H1 (cell line): ENCODE measurements at regions not wholly inside any gene's neighbourhood (a gene's known extent, or its start where the extent isn't known, plus 50 kb on each side); places are given as distances from the start of the nearest gene placed in this dataset.

Source experiments
- CTCF ChIA-PET: fragments of 300-600 bp; sonication (Branson Sonifier 250); formaldehyde crosslinking; loops from one replicate; lab custom pipeline; 2021; ENCODE audit not compliant: partially characterized antibody; lab: Charles Lee
- POLR2A ChIA-PET: fragments of 300-600 bp; sonication (Branson Sonifier 250); formaldehyde crosslinking; loops from one replicate; lab custom pipeline; 2021; ENCODE audit warnings: inconsistent platforms; ENCODE audit not compliant: partially characterized antibody; lab: Charles Lee
- DNase-seq, 2 experiments: peaks; one replicate each; pipeline versions ENCODE4 v3.0.0 to v3.0.0-alpha.2; 2010 to 2022; ENCODE audit warnings: low spot score in 2 of 2, low read depth in 1 of 2, mixed read lengths in 1 of 2
- FAIRE-seq: peaks from 2 replicates; lab custom pipeline; 2011; peaks lifted over from hg19 to GRCh38; lab: Jason Lieb, UNC
- H2AFZ ChIP-seq: 2 replicates; pipeline ENCODE4 v1.8.1; 2012; ENCODE audit warnings: low read length, inconsistent platforms
- H2AK5ac ChIP-seq: 2 replicates; pipeline ENCODE4 v1.6.1; 2013; ENCODE audit warnings: low read depth, low read length
- H2BK120ac ChIP-seq: replicated peaks from 2 replicates; pipeline ENCODE3; 2013; ENCODE audit warnings: low read depth, low read length, inconsistent platforms
- H2BK12ac ChIP-seq: 2 replicates; pipeline ENCODE4 v1.6.1; 2013; ENCODE audit warnings: low read depth, low read length
- H2BK15ac ChIP-seq: 2 replicates; pipeline ENCODE4 v1.6.1; 2013; ENCODE audit warnings: low read length
- H2BK20ac ChIP-seq: 2 replicates; pipeline ENCODE4 v1.6.1; 2013; ENCODE audit warnings: low read length
- H2BK5ac ChIP-seq: 2 replicates; pipeline ENCODE4 v1.6.1; 2013; ENCODE audit warnings: low read depth, low read length
- H3K14ac ChIP-seq: 2 replicates; pipeline ENCODE4 v1.6.1; 2013; ENCODE audit warnings: inconsistent platforms; ENCODE audit not compliant: insufficient read length
- H3K18ac ChIP-seq: 2 replicates; pipeline ENCODE4 v1.6.1; 2013; ENCODE audit warnings: low read length; ENCODE audit errors: extremely low read depth
- H3K23ac ChIP-seq: 2 replicates; pipeline ENCODE4 v1.6.1; 2013; ENCODE audit warnings: inconsistent platforms; ENCODE audit not compliant: insufficient read length
- H3K23me2 ChIP-seq: 2 replicates; pipeline ENCODE4 v1.6.1; 2013; ENCODE audit warnings: low read depth, low read length
- H3K27ac ChIP-seq: 2 replicates; pipeline ENCODE4 v1.6.1; 2011; ENCODE audit warnings: low read depth, low read length, inconsistent platforms
- H3K27me3 ChIP-seq, 4 experiments: replicated peaks in 1 of 4; 1 replicate in 1 of 4; 2 replicates in 3 of 4; pipeline versions ENCODE4 v1.6.1 to v1.8.1; 2011 to 2013; ENCODE audit warnings: low read length in 3 of 4, mild to moderate bottlenecking in 3 of 4, inconsistent platforms in 2 of 4, mixed read lengths in 2 of 4, moderate library complexity in 1 of 4; ENCODE audit not compliant: control insufficient read depth in 3 of 4, insufficient read depth in 3 of 4; ENCODE audit errors: extremely low read depth in 1 of 4
- H3K36me3 ChIP-seq, 4 experiments: 2 replicates each; pipeline versions ENCODE4 v1.6.1 to v1.8.1; 2011 to 2013; ENCODE audit warnings: mild to moderate bottlenecking in 4 of 4, low read length in 3 of 4, moderate library complexity in 2 of 4, control low read depth in 1 of 4, inconsistent platforms in 1 of 4; ENCODE audit not compliant: insufficient read depth in 4 of 4, control insufficient read depth in 2 of 4
- H3K4ac ChIP-seq: replicated peaks from 2 replicates; pipeline ENCODE3; 2013; ENCODE audit warnings: low read length, low read depth, mixed read lengths, inconsistent platforms; ENCODE audit not compliant: insufficient read length
- H3K4me1 ChIP-seq, 4 experiments: replicated peaks in 1 of 4; 1 replicate in 1 of 4; 2 replicates in 3 of 4; pipeline versions ENCODE4 v1.6.1 to v1.8.1; 2011 to 2013; ENCODE audit warnings: low read length in 3 of 4, inconsistent platforms in 2 of 4, mixed read lengths in 1 of 4; ENCODE audit not compliant: insufficient read depth in 4 of 4, control insufficient read depth in 3 of 4
- H3K4me2 ChIP-seq, 2 experiments: 2 replicates each; pipeline versions ENCODE4 v1.6.1 to v1.8.1; 2011 to 2013; ENCODE audit warnings: low read depth in 2 of 2, low read length in 2 of 2, control low read depth in 1 of 2, inconsistent platforms in 1 of 2, mild to moderate bottlenecking in 1 of 2; ENCODE audit not compliant: insufficient read depth in 1 of 2
- H3K4me3 ChIP-seq, 4 experiments: fragments of 200-600, 300-600 bp in 1 of 4; sonication (generic), shearing (Covaris generic), sonication (Bioruptor Twin) in 1 of 4; 2 replicates each; pipeline versions ENCODE4 v1.5.1 to v1.8.1; 2011 to 2016; ENCODE audit warnings: low read length in 4 of 4, low read depth in 3 of 4, control low read depth in 2 of 4, inconsistent platforms in 2 of 4, mild to moderate bottlenecking in 2 of 4, mixed read lengths in 1 of 4, moderate library complexity in 1 of 4; ENCODE audit not compliant: insufficient read depth in 2 of 4; ENCODE audit errors: extremely low read depth in 1 of 4
- H3K56ac ChIP-seq: replicated peaks from 2 replicates; pipeline ENCODE3; 2013; ENCODE audit warnings: low read depth, mild to moderate bottlenecking, mixed read lengths, low read length, inconsistent platforms; ENCODE audit not compliant: insufficient read length
- H3K79me1 ChIP-seq: 2 replicates; pipeline ENCODE4 v1.6.1; 2013; ENCODE audit warnings: low read depth, low read length, control low read depth
- H3K79me2 ChIP-seq, 2 experiments: 2 replicates each; pipeline versions ENCODE4 v1.6.1 to v1.8.1; 2012 to 2013; ENCODE audit warnings: low read length in 2 of 2, mild to moderate bottlenecking in 2 of 2, inconsistent platforms in 1 of 2; ENCODE audit not compliant: insufficient read depth in 2 of 2, control insufficient read depth in 1 of 2
- H3K9ac ChIP-seq, 4 experiments: replicated peaks in 1 of 4; 1 replicate in 1 of 4; 2 replicates in 3 of 4; pipeline versions ENCODE4 v1.6.1 to v1.8.1; 2011 to 2013; ENCODE audit warnings: low read depth in 3 of 4, low read length in 3 of 4, control low read depth in 2 of 4, mild to moderate bottlenecking in 2 of 4, moderate library complexity in 2 of 4, inconsistent platforms in 1 of 4; ENCODE audit errors: extremely low read depth in 1 of 4
- H3K9me3 ChIP-seq, 2 experiments: 2 replicates each; pipeline versions ENCODE4 v1.6.1 to v1.8.1; 2012 to 2013; ENCODE audit warnings: mild to moderate bottlenecking in 2 of 2, moderate library complexity in 2 of 2, control low read depth in 1 of 2, inconsistent platforms in 1 of 2, low read depth in 1 of 2, low read length in 1 of 2, mixed read lengths in 1 of 2; ENCODE audit not compliant: insufficient read depth in 2 of 2
- H4K20me1 ChIP-seq, 2 experiments: replicated peaks in 1 of 2; 2 replicates each; pipeline versions ENCODE3 to v1.8.1; 2011 to 2013; ENCODE audit warnings: inconsistent platforms in 2 of 2, low read length in 2 of 2, mild to moderate bottlenecking in 1 of 2; ENCODE audit not compliant: insufficient read depth in 2 of 2, control insufficient read depth in 1 of 2
- H4K5ac ChIP-seq: 2 replicates; pipeline ENCODE4 v1.6.1; 2013; ENCODE audit warnings: low read length, low read depth, mixed read lengths, inconsistent platforms; ENCODE audit not compliant: insufficient read length
- H4K8ac ChIP-seq: 2 replicates; pipeline ENCODE4 v1.8.0; 2013; ENCODE audit warnings: mild to moderate bottlenecking, moderate library complexity, low read length, inconsistent platforms; ENCODE audit not compliant: insufficient read depth; ENCODE audit errors: extremely low read depth
- H4K91ac ChIP-seq: replicated peaks from 2 replicates; pipeline ENCODE3; 2013; ENCODE audit warnings: low read length, mixed read lengths, inconsistent platforms; ENCODE audit not compliant: insufficient read length
- ASH2L ChIP-seq: fragments of 200-600, 300-600 bp; sonication (generic); IDR thresholded peaks from one replicate; pipeline ENCODE4 v1.7.1; 2017; ENCODE audit warnings: low read length
- ATF3 ChIP-seq: IDR thresholded peaks from 2 replicates; pipeline ENCODE4 v1.6.1; 2011; ENCODE audit warnings: low read depth, mild to moderate bottlenecking, low read length; ENCODE audit not compliant: insufficient read depth
- CBX8 ChIP-seq: fragments of 300-800, 300-1000 bp; sonication (generic); IDR thresholded peaks from 2 replicates; pipeline ENCODE4 v1.7.1; 2016; ENCODE audit warnings: low read depth, low read length, borderline replicate concordance
- CTBP2 ChIP-seq: IDR thresholded peaks from 2 replicates; pipeline ENCODE4 v1.7.0; 2011; ENCODE audit warnings: borderline replicate concordance, mild to moderate bottlenecking, moderate library complexity, mixed read lengths, low read length; ENCODE audit not compliant: insufficient read depth, insufficient read length
- NRF1 ChIP-seq: IDR thresholded peaks from 2 replicates; pipeline ENCODE4 v1.6.1; 2011; ENCODE audit warnings: mild to moderate bottlenecking, low read depth, low read length, improper control_type of control experiment
- POLR2AphosphoS5 ChIP-seq: IDR thresholded peaks from 2 replicates; pipeline ENCODE4 v1.6.1; 2011; ENCODE audit warnings: low read depth, low read length
- SIN3A ChIP-seq, 2 experiments: IDR thresholded peaks in 1 of 2; conservative IDR thresholded peaks in 1 of 2; 2 replicates each; pipeline ENCODE4 v1.6.1; 2011 to 2012; ENCODE audit warnings: low read length in 2 of 2, improper control_type of control experiment in 1 of 2, low read depth in 1 of 2, mild to moderate bottlenecking in 1 of 2
- SIX5 ChIP-seq: IDR thresholded peaks from 2 replicates; pipeline ENCODE4 v1.6.1; 2011; ENCODE audit warnings: mild to moderate bottlenecking, low read depth, low read length
- SP4 ChIP-seq: IDR thresholded peaks from 2 replicates; pipeline ENCODE4 v1.6.1; 2012; ENCODE audit warnings: low read length, inconsistent platforms
- TAF1 ChIP-seq: IDR thresholded peaks from 2 replicates; pipeline ENCODE4 v1.6.1; 2011; ENCODE audit warnings: mild to moderate bottlenecking, low read depth, low read length
- TCF12 ChIP-seq: IDR thresholded peaks from 2 replicates; pipeline ENCODE4 v1.6.1; 2011; ENCODE audit warnings: low read depth, mild to moderate bottlenecking, low read length
- TEAD4 ChIP-seq: IDR thresholded peaks from 2 replicates; pipeline ENCODE4 v1.6.1; 2012; ENCODE audit warnings: low read depth, low read length, inconsistent platforms, mixed read lengths
- USF2 ChIP-seq: IDR thresholded peaks from 2 replicates; pipeline ENCODE4 v1.6.1; 2011; ENCODE audit warnings: low read length, improper control_type of control experiment
- ZNF274 ChIP-seq: IDR thresholded peaks from 2 replicates; pipeline ENCODE4 v1.7.0; 2012; ENCODE audit warnings: low read length, borderline replicate concordance; ENCODE audit errors: extremely low read depth
- WGBS, 2 experiments: shearing (Covaris generic) in 1 of 2; methylation state at CpG; one replicate each; pipeline versions ENCODE4 v1.1.6 to v1.1.7; 2013 to 2015; ENCODE audit warnings: low lambda C conversion rate in 2 of 2, mixed read lengths in 2 of 2, inconsistent platforms in 1 of 2, low coverage in 1 of 2, missing lambda C conversion rate in 1 of 2; ENCODE audit not compliant: insufficient replicate concordance in 2 of 2, insufficient coverage in 1 of 2, insufficient read length in 1 of 2; ENCODE audit errors: extremely low coverage in 1 of 2, missing lambda C conversion rate in 1 of 2; 5-methylcytosine and 5-hydroxymethylcytosine counted together

- ChIA-PET CTCF (interaction anchor here (0.6 to 1.8 kb wide), 4 partner anchors 19 to 383 kb away, joined by 3 read pairs; no protein-coding TSS in a partner anchor), POLR2A (no interaction called here)
- H2BK120ac ChIP-seq: no peak overlapping the region
- H4K5ac ChIP-seq: no peak overlapping the region
- H3K4ac ChIP-seq: no peak overlapping the region
- H3K4me1 ChIP-seq: no peaks in the 10 kb centered on the region
- H3K79me1 ChIP-seq: no peaks in the 10 kb centered on the region
- H3K14ac ChIP-seq: no peak overlapping the region
- no peak overlapping the region for H3K27ac ChIP-seq
- H3K56ac ChIP-seq: no peak overlapping the region
- FAIRE-seq (no peak), DNase-seq (no peak)
- H2BK20ac ChIP-seq: no peak overlapping the region
- H3K23me2 ChIP-seq: no peaks in the 10 kb centered on the region
- no peak overlapping the region for H4K91ac ChIP-seq
- no peak overlapping the region for H4K8ac ChIP-seq
- no peak overlapping the region for H2BK12ac ChIP-seq
- no peak overlapping the region for H3K23ac ChIP-seq
- no peaks in the 10 kb centered on the region for H4K20me1 ChIP-seq
- H2BK15ac ChIP-seq: no peak overlapping the region
- no peak overlapping the region for H3K4me3 ChIP-seq
- WGBS, 2 experiments: 95% methylated on average over 5 of the region's 5 CpGs; no CpG with 5 or more reads in 1 of the 2 experiments
- no peak overlapping the region for H2AFZ ChIP-seq
- H3K9me3 ChIP-seq: peaks cover 0 to 3% of the 10 kb centered on the region in 2 experiments; a peak in 1 of 4 replicates
- no peak overlapping the region for H2BK5ac ChIP-seq
- no peak overlapping the region for H3K9ac ChIP-seq
- H3K18ac ChIP-seq: no peak overlapping the region
- H3K27me3 ChIP-seq: no peaks in the 10 kb centered on the region
- no peak overlapping the region for H2AK5ac ChIP-seq
- no peaks in the 10 kb centered on the region for H3K79me2 ChIP-seq
- H3K4me2 ChIP-seq: no peak overlapping the region
- H3K36me3 ChIP-seq: no peaks in the 10 kb centered on the region
- TF ChIP-seq TEAD4: no peak
- no peak for TF ChIP-seq CBX8
- TF ChIP-seq TCF12: no peak
- no peak for TF ChIP-seq ATF3
- TF ChIP-seq NRF1: no peak
- TF ChIP-seq SIX5: no peak
- no peak for TF ChIP-seq SP4
- no peak for TF ChIP-seq USF2
- no peak for TF ChIP-seq ASH2L
- no peak for TF ChIP-seq CTBP2
- TF ChIP-seq TAF1: no peak
- no peak for TF ChIP-seq ZNF274
- TF ChIP-seq POLR2AphosphoS5: no peak
- TF ChIP-seq SIN3A (conservative IDR thresholded peaks at IDR 0.05 in 1 of 2, IDR thresholded peaks at IDR 0.05 in 1 of 2; ENCODE audit: low read depth in 1 of 2, low read length in 2 of 2): no peak
These were observed 189.5 kb upstream of the LYZL1 start for GRCh38 chr10:29099415-29099814.
